ENCODE measurements at regions not wholly inside any gene's neighbourhood (a gene's known extent, or its start where the extent isn't known, plus 50 kb on each side); places are given as distances from the start of the nearest gene placed in this dataset.

DNA sequence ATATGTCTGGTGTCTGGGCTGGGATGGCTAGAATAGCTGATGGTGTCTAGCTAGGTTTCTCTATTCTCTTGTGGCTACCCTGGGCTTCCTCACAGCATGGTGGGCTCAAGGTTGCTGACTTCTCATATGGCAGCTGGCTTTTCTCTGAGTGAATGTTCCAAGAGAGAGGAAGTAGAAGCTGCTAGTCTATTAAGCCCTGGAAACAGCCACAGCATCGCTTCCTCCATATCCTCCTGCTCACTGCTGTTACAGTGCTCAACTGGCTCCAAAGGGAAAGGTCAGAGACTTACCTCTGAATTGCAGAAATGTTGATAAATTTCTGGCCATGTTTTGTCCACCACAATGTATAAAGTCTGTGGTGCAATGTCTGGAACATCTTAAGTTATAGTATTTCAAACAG is 299.9 kb upstream of the ADAMTS9 start:
- TF ChIP-seq, protein P1, sequence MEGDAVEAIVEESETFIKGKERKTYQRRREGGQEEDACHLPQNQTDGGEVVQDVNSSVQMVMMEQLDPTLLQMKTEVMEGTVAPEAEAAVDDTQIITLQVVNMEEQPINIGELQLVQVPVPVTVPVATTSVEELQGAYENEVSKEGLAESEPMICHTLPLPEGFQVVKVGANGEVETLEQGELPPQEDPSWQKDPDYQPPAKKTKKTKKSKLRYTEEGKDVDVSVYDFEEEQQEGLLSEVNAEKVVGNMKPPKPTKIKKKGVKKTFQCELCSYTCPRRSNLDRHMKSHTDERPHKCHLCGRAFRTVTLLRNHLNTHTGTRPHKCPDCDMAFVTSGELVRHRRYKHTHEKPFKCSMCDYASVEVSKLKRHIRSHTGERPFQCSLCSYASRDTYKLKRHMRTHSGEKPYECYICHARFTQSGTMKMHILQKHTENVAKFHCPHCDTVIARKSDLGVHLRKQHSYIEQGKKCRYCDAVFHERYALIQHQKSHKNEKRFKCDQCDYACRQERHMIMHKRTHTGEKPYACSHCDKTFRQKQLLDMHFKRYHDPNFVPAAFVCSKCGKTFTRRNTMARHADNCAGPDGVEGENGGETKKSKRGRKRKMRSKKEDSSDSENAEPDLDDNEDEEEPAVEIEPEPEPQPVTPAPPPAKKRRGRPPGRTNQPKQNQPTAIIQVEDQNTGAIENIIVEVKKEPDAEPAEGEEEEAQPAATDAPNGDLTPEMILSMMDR (IDR thresholded peaks at IDR 0.05), result no peak
- TF ChIP-seq POLR2AphosphoS5 (IDR thresholded peaks at IDR 0.05) (no peak), POLR2A (IDR thresholded peaks at IDR 0.05; ENCODE audit: low read depth) (no peak)
